Type B pancreatic cell (in vitro differentiated cells): ENCODE measurements at regions not wholly inside any gene's neighbourhood (a gene's known extent, or its start where the extent isn't known, plus 50 kb on each side); places are given as distances from the start of the nearest gene placed in this dataset.

Experiments
- DNase-seq: peaks from one replicate; pipeline ENCODE4 v3.0.0; 2021; ENCODE audit warnings: mixed read lengths; ENCODE audit not compliant: unreplicated experiment; ENCODE audit errors: extremely low spot score
- H3K27ac Mint-ChIP-seq: 2 replicates; pipeline ENCODE4 v1.8.0; 2021; ENCODE audit warnings: mild to moderate bottlenecking, mixed read lengths
- H3K27me3 Mint-ChIP-seq: 2 replicates; pipeline ENCODE4 v1.8.0; 2021; ENCODE audit warnings: mixed read lengths
- H3K36me3 Mint-ChIP-seq: 2 replicates; pipeline ENCODE4 v1.8.0; 2021; ENCODE audit warnings: mixed read lengths
- H3K4me1 Mint-ChIP-seq: one replicate; pipeline ENCODE4 v1.8.0; 2021; ENCODE audit warnings: mixed read lengths; ENCODE audit not compliant: unreplicated experiment
- H3K4me3 Mint-ChIP-seq: 2 replicates; pipeline ENCODE4 v1.8.0; 2021; ENCODE audit warnings: mild to moderate bottlenecking, mixed read lengths
- H3K9me3 Mint-ChIP-seq: 2 replicates; pipeline ENCODE4 v1.8.0; 2021; ENCODE audit warnings: mixed read lengths
- CTCF ChIP-seq: fragments of 200-600 bp; sonication (generic); conservative IDR thresholded peaks from 2 replicates; pipeline ENCODE4 v1.5.0; 2021; ENCODE audit warnings: antibody characterized with exemption, mild to moderate bottlenecking

DNA sequence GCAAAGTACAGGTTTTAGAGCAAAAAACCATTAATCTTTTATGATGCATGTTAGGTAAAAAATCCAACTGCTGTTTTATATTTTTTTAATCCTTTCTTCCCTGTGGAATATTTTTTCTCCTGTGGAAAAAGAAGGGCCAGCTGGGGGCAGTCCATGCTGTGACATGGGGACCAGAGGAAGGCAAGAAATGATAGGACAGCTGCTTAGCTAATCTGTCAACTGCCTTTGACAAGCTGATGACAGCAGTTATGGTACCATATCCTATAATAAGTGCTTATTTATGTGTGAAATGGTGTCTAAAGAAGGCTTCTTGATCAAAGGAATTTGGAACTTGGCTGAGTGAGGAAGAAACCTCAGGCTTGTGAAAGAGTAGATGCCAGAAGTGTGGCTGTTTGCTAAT lies 452.4 kb upstream of the NOVA1 start:
- H3K27ac Mint-ChIP-seq, result no peak overlapping the region
- no peak overlapping the region for H3K4me3 Mint-ChIP-seq
- no peak for TF ChIP-seq CTCF
- no peaks in the 10 kb centered on the region for H3K27me3 Mint-ChIP-seq
- DNase-seq, result no peak
- H3K36me3 Mint-ChIP-seq, result no peaks in the 10 kb centered on the region
- H3K4me1 Mint-ChIP-seq, result peaks cover 7% of the 10 kb centered on the region
- peaks cover 10% of the 10 kb centered on the region for H3K9me3 Mint-ChIP-seq

- no peak for TF ChIP-seq CTCF
- no peaks in the 10 kb centered on the region for H3K36me3 Mint-ChIP-seq
- peaks cover 10% of the 10 kb centered on the region for H3K9me3 Mint-ChIP-seq
- peaks cover 3% of the 10 kb centered on the region for H3K27me3 Mint-ChIP-seq
- DNase-seq, result no peak
- H3K4me3 Mint-ChIP-seq, result no peak overlapping the region
- H3K27ac Mint-ChIP-seq, result no peak overlapping the region
- no peaks in the 10 kb centered on the region for H3K4me1 Mint-ChIP-seq
Observed at GRCh38 chr14:27056586-27056985, 458.8 kb upstream of the NOVA1 start.

DNA sequence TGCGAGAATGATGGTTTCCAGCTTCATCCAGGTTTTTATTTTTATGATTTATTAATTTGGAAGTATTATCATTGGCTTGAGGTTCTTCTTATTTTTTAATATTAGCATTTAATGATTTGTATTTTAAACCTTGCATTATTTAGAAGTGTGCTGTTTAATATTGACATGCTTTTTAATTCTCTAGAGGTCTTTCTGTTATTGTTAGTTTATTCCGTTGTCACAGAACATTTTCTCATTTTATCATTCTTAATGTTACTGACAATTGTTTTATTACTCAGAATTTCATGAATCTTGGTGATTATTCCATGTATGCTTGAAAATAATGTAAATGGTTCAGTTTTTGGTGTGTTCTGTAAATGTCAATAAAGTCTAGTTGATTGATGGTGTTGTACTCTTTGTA lies 463.5 kb upstream of the NOVA1 start:
- H3K4me1 Mint-ChIP-seq, result no peaks in the 10 kb centered on the region
- no peaks in the 10 kb centered on the region for H3K9me3 Mint-ChIP-seq
- H3K27me3 Mint-ChIP-seq, result peaks cover 3% of the 10 kb centered on the region
- H3K36me3 Mint-ChIP-seq, result no peaks in the 10 kb centered on the region
- no peak overlapping the region for H3K27ac Mint-ChIP-seq
- no peak for TF ChIP-seq CTCF
- no peak for DNase-seq
- H3K4me3 Mint-ChIP-seq, result no peak overlapping the region

- Mint-ChIP-seq H3K4me3 (no peak overlapping the region), H3K4me1 (no peaks in the 10 kb centered on the region), H3K36me3 (no peaks in the 10 kb centered on the region), H3K9me3 (no peaks in the 10 kb centered on the region), H3K27me3 (no peaks in the 10 kb centered on the region), H3K27ac (no peak overlapping the region)
- no peak for TF ChIP-seq CTCF
- DNase-seq, result no peak
Observed at GRCh38 chr14:27063959-27064358, 466.1 kb upstream of the NOVA1 start.

DNA sequence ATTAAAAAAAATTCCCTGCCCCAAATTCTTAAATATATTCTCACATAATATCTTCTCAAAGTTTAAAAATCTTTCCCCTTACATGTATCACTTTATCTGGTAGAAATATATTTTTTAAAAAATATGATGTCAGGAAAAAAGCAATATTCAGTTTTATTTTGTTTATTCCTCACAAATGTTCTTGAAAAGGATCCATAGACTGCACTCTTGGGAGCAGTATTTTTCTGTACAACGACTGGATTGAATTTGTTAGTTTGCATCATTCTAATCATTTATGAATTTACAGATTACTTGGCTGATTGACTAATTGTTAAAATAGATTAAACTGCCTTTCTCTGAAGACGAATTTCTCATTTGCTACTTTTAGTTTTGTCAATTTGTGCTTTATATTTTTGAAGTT lies 468.1 kb upstream of the NOVA1 start:
- Mint-ChIP-seq H3K9me3 (no peaks in the 10 kb centered on the region), H3K36me3 (no peaks in the 10 kb centered on the region), H3K27ac (no peak overlapping the region), H3K27me3 (no peaks in the 10 kb centered on the region), H3K4me3 (no peak overlapping the region), H3K4me1 (no peaks in the 10 kb centered on the region)
- DNase-seq, result no peak
- no peak for TF ChIP-seq CTCF

DNA sequence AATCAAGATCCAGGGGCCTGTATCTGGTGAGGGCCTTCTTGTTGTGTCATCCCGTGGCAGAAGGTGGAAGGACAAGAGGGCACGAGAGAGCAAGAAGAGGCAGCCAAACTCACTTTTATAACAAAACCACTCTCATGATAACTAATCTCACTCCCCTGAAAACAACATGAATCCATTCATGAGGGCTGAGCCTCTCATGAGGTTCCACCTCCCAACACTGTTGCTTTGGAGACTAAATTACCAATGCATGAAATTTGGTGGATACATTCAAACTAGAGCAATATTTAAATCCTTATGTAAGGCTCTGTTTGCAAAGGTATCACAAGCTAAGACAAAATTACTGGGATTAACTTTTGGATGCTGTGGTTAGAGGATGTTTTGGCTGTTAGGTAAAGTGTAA lies 470.1 kb upstream of the NOVA1 start:
- H3K27me3 Mint-ChIP-seq, result no peaks in the 10 kb centered on the region

More for the DNA sequence above, 470.1 kb upstream of the NOVA1 start:
- H3K9me3 Mint-ChIP-seq, result no peaks in the 10 kb centered on the region
- H3K36me3 Mint-ChIP-seq, result no peaks in the 10 kb centered on the region
- no peaks in the 10 kb centered on the region for H3K4me1 Mint-ChIP-seq
- H3K27ac Mint-ChIP-seq, result no peak overlapping the region
- DNase-seq, result no peak
- no peak for TF ChIP-seq CTCF
- no peak overlapping the region for H3K4me3 Mint-ChIP-seq
